SU-DHL-6 (cell line): ENCODE measurements at regions not wholly inside any gene's neighbourhood (a gene's known extent, or its start where the extent isn't known, plus 50 kb on each side); places are given as distances from the start of the nearest gene placed in this dataset.

Source experiments
- CTCF ChIP-seq: fragments of 200-600 bp; sonication (generic); IDR thresholded peaks from one replicate; pipeline ENCODE4 v1.5.1; 2017; ENCODE audit warnings: antibody characterized with exemption, mild to moderate bottlenecking, low read length, moderate library complexity; ENCODE audit not compliant: insufficient read depth, poor library complexity, severe bottlenecking
- EZH2phosphoT487 ChIP-seq: fragments of 200-600 bp; sonication (generic), shearing (Covaris generic); conservative IDR thresholded peaks from 2 replicates; pipeline ENCODE4 v1.6.1; 2018; ENCODE audit warnings: mild to moderate bottlenecking, antibody characterized with exemption, low read length, moderate library complexity, mixed read lengths

GRCh38 chr16:51045794-51046193, 105.3 kb downstream of the SALL1 start:
- TF ChIP-seq CTCF (no peak), EZH2phosphoT487 (no peak)
